Effector memory CD8-positive, alpha-beta T cell (primary cell): ENCODE measurements at regions not wholly inside any gene's neighbourhood (a gene's known extent, or its start where the extent isn't known, plus 50 kb on each side); places are given as distances from the start of the nearest gene placed in this dataset.
"Not testable (repeated sequence)": the region's sequence is repeated elsewhere in the genome, so short reads cannot be mapped to it uniquely, and the experiment has no call there.

Experiments used
- ATAC-seq: fragments of 150-1000 bp; cut with Tn5 transposase; replicated peaks from 2 replicates; pipeline ENCODE4 v1.10.0; 2021; ENCODE audit warnings: mild to moderate bottlenecking, moderate library complexity
- DNase-seq, 3 experiments: peaks; one replicate each; pipeline ENCODE4 v3.0.0; 2021
- H3K27ac Mint-ChIP-seq, 2 donors: one replicate each; pipeline ENCODE4 v1.8.0; 2022; ENCODE audit warnings: mild to moderate bottlenecking in 2 of 2, mixed read lengths in 2 of 2, moderate library complexity in 2 of 2
- H3K27me3 Mint-ChIP-seq, 2 donors: one replicate each; pipeline ENCODE4 v1.8.0; 2022; ENCODE audit warnings: mixed read lengths in 2 of 2
- H3K36me3 Mint-ChIP-seq: one replicate; pipeline ENCODE4 v1.8.0; 2022; ENCODE audit warnings: mild to moderate bottlenecking, moderate library complexity, mixed read lengths; ENCODE audit not compliant: insufficient read depth
- H3K4me1 Mint-ChIP-seq, 2 donors: one replicate each; pipeline ENCODE4 v1.8.0; 2022; ENCODE audit warnings: low read depth in 2 of 2, mixed read lengths in 2 of 2
- H3K4me3 Mint-ChIP-seq, 2 donors: one replicate each; pipeline ENCODE4 v1.8.0; 2022; ENCODE audit warnings: mild to moderate bottlenecking in 2 of 2, mixed read lengths in 2 of 2, moderate library complexity in 2 of 2
- H3K9me3 Mint-ChIP-seq, 2 donors: one replicate each; pipeline ENCODE4 v1.8.0; 2022; ENCODE audit warnings: mixed read lengths in 2 of 2

DNA sequence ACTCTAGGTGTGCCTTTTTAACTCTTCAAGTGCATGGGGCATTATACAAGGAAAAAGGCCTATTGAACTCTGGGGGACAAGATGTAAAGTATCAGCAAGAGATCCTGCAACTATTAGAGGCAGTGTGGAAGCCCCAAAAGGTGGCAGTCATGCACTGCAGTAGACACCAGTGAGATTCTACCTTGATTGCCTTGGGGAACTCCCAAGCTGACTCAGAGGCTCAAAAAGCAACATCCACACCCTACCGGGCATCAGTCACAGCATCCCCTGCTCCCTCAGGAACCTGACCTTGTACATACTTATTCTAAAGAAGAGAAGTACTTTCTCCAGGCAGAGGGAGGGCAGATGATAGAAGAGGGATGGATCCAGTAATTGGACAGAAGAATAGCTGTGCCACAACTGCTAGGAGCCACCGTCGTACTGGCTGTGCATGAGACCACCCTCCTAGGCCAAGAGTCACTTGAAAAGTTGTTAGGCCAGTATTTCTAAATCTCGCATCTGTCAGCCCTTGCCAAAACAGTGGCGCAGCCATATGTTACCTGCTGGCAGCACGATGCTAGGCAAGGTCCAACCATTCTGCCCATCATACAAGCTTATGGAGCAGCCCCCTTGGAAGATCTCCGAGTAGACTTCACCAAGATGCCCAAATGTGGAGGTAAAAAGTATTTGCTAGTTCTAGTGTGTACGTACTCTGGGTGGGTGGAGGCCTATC lies 523.1 kb upstream of the FRG2C start:
- Mint-ChIP-seq H3K4me3 (no peak overlapping the region), H3K9me3 (peaks cover 7 to 8% of the 10 kb centered on the region in 2 donors), H3K4me1 (no peaks in the 10 kb centered on the region), H3K27ac (no peak overlapping the region), H3K27me3 (no peaks in the 10 kb centered on the region), H3K36me3 (no peaks in the 10 kb centered on the region)
- ATAC-seq: no peak
- DNase-seq: no peak

DNA sequence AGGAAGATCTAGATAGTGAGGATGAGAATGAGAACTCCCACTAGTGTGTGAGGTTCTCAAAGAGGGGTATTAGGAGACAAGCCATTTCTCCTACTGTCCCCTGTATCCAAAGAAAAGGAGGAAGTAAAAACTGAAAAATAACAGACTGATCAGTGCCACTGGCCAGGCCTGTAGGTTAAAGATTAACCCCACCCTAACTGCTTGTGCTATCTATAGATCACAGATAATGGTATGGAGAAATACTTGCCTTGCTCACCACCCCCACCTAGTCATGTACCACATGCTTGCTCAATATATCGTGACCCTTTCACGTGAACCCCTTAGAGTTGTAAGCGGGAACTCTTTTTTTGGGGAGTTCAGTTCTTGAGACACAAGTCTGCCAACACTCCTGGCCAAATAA lies 519.7 kb upstream of the FRG2C start:
- Mint-ChIP-seq H3K4me3 (no peak overlapping the region), H3K27me3 (no peaks in the 10 kb centered on the region), H3K36me3 (no peaks in the 10 kb centered on the region), H3K4me1 (no peaks in the 10 kb centered on the region), H3K9me3 (peaks cover 0 to 6% of the 10 kb centered on the region in 2 donors), H3K27ac (no peak overlapping the region)
- DNase-seq (no peak), ATAC-seq (no peak)

DNA sequence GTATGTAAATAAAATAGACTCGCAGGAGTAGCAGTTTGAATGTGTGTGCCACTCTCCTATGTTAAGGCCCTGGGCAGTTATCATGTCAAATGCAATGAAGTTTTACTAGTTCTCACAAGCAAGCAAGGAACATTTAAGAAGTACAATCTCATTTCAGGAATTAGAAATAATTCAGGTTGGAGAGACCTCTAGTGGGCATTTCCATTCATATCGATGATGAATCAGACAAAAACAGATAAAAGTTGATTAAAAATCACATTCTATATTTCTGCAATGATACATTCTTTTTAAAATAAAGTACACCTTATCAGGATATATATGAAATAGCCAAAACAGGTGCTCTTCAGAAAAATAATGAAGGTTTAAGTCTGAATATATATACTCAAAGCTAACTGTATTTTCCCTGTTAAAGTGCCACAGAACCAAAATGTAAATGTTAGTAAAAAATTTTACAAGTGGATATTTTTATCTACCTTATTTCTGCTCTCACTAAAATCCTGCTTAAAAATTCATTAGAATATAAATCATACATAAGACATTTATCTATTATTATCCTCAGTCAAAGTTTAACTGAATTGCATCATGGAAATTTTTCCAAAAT lies 492.4 kb upstream of the FRG2C start:
- peaks cover 2% of the 10 kb centered on the region for H3K36me3 Mint-ChIP-seq
- ATAC-seq (no peak), DNase-seq (no peak)
- H3K4me3 Mint-ChIP-seq: no peak overlapping the region
- H3K27ac Mint-ChIP-seq: no peak overlapping the region
- H3K9me3 Mint-ChIP-seq: no peaks in the 10 kb centered on the region
- H3K4me1 Mint-ChIP-seq: no peaks in the 10 kb centered on the region
- H3K27me3 Mint-ChIP-seq: no peaks in the 10 kb centered on the region

DNA sequence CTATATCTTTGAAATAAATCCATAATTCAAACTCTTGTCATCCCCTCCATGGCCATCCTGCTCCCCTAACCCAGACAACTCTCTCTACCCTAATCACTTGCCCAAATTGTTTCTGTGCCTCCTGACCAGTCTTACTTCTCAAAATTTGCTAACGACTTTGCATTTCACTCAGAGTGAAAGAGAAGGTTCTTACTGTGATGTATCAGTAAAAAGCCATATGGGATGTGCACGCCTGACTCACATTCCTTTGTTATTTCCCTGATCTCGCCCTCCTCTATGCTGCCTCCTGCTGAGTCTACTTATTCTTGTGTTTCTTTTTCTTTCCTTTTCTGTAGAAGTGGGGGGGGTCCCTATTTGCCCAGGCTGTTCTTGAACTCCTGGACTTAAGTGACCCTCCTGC lies 487.2 kb upstream of the FRG2C start:
- Mint-ChIP-seq H3K36me3 (no peaks in the 10 kb centered on the region), H3K27me3 (no peaks in the 10 kb centered on the region), H3K4me3 (no peak overlapping the region), H3K27ac (no peak overlapping the region), H3K9me3 (peaks cover 0 to 11% of the 10 kb centered on the region in 2 donors), H3K4me1 (no peaks in the 10 kb centered on the region)
- ATAC-seq (no peak), DNase-seq (no peak)

DNA sequence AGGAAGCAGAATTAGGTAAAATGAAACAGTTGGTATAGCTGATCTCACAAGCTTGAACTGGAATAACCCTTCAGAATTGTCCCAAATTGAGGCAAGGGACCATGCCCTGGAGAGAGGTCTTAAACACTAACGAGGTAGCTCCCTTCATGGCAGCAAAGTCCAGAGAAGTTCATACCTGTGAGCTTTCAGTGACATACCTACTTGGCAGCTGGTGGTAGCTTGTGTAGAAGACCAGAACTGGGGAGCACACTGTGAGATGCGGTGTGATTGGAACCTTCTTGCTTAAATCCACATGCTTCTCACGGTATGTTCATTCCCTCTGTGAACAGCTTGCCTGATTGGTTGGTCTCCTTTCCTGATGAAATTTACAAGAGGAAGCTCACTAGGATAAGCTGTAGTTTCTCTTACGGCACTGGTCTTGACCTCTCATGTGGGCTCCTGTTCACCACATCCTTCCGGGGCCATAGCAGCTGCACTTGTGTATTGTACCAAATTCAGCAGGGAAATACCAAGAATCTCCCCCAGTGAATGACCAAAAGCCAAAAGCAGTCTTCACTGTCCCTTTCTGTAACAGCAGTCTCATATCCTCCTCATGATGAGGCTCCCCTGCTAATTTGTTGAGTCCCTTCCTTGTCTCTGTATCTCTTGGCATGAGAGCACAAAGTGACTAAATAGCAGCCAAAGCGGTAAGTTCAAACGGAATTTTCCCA lies 483.7 kb upstream of the FRG2C start:
- Mint-ChIP-seq H3K27me3 (no peaks in the 10 kb centered on the region), H3K4me3 (no peak overlapping the region), H3K27ac (no peak overlapping the region), H3K9me3 (peaks cover 3 to 11% of the 10 kb centered on the region in 2 donors), H3K4me1 (no peaks in the 10 kb centered on the region), H3K36me3 (no peaks in the 10 kb centered on the region)
- ATAC-seq: no peak
- DNase-seq: no peak

DNA sequence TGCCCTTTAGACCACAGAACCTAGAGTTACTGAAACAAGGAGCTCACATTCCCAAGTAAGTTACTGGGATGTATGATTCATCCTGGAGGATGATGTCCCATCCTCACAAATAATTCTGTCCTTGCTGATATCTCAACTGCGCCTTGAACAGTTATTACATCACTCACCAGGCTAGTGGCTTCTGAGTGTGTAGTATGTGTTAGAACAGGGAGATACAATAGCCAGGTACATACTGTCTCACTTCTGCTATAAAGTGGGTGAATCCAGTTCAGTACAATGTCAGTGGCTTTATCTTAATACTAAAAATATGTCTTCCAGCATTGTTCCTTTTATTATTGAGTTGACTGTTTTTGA lies 483.2 kb upstream of the FRG2C start:
- no peak overlapping the region for H3K27ac Mint-ChIP-seq
- no peaks in the 10 kb centered on the region for H3K36me3 Mint-ChIP-seq
- no peak overlapping the region for H3K4me3 Mint-ChIP-seq
- H3K4me1 Mint-ChIP-seq: no peaks in the 10 kb centered on the region
- H3K9me3 Mint-ChIP-seq: peaks cover 3 to 11% of the 10 kb centered on the region in 2 donors
- DNase-seq (no peak), ATAC-seq (no peak)
- no peaks in the 10 kb centered on the region for H3K27me3 Mint-ChIP-seq

DNA sequence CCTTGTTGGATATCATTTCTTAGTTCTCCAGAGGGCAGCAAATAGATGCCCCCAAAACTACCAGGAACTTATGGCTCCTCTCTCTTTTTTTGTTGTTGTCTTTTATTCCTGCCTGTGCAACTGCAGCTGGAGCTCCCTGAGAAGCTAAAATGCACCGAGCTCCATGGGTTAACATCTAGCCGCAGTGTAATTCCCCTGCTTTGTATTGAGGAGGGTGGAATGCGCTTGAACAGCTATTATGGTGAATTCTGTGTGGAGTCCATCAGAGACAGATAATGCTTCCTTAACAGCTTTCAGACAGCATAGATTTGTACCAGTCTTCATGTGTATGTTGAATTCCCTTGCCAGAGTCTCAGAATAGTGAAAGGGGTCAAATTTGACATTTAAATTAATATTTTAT lies 475.2 kb upstream of the FRG2C start:
- Mint-ChIP-seq H3K4me3 (no peak overlapping the region), H3K4me1 (no peaks in the 10 kb centered on the region), H3K27ac (no peak overlapping the region), H3K36me3 (no peaks in the 10 kb centered on the region), H3K9me3 (no peaks in the 10 kb centered on the region), H3K27me3 (no peaks in the 10 kb centered on the region)
- no peak for DNase-seq
- ATAC-seq: no peak

DNA sequence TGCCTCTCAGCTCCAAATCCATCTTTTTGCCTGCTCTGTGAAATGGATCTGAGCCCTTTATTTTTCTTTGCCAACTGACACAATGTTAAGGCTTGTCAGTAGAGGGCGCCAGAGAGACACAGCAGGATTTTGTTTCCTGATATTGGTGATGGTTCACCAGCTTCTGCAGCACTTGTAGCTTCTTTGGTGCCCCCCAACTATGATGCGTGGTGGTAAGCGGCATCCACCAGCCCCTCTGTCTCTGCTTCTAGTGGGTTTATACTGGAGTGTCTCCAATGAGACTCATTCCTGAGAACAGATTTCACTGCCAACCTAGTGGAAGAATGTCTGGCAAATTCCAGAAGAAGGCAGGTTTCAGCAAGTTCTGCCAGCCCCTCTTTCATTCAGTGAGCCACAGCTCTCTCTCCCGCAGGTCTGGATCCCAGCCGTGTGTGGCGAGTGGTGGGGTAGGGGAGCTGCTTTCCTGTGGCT lies 471.9 kb upstream of the FRG2C start:
- H3K4me1 Mint-ChIP-seq: no peaks in the 10 kb centered on the region
- DNase-seq (peak; percentile 4 to 29 (median 13)), ATAC-seq (no peak)
- no peaks in the 10 kb centered on the region for H3K27me3 Mint-ChIP-seq
- no peak overlapping the region for H3K4me3 Mint-ChIP-seq
- no peaks in the 10 kb centered on the region for H3K9me3 Mint-ChIP-seq
- no peak overlapping the region for H3K27ac Mint-ChIP-seq
- H3K36me3 Mint-ChIP-seq: no peaks in the 10 kb centered on the region

DNA sequence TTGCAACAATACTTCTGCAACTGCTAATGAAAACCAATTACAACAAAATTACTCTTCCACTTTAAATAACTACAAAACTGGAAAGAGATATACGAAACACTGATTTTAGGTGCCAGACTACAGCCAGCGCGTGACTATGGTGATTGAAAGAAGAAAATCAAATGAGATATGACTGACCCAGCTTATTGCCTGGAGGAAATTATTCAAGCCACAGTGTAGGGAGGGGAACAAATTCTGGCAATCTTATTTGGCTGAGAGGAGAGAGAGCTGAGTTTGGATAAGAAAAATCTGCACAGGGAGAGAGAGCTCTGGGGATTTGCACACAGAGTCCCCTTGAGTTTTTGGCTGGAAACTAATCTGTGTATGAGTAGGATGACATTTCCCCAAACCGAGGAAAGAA lies 470.3 kb upstream of the FRG2C start:
- no peaks in the 10 kb centered on the region for H3K4me1 Mint-ChIP-seq
- no peaks in the 10 kb centered on the region for H3K36me3 Mint-ChIP-seq
- no peaks in the 10 kb centered on the region for H3K9me3 Mint-ChIP-seq
- no peak overlapping the region for H3K27ac Mint-ChIP-seq
- ATAC-seq (no peak), DNase-seq (no peak)
- no peaks in the 10 kb centered on the region for H3K27me3 Mint-ChIP-seq
- H3K4me3 Mint-ChIP-seq: no peak overlapping the region

DNA sequence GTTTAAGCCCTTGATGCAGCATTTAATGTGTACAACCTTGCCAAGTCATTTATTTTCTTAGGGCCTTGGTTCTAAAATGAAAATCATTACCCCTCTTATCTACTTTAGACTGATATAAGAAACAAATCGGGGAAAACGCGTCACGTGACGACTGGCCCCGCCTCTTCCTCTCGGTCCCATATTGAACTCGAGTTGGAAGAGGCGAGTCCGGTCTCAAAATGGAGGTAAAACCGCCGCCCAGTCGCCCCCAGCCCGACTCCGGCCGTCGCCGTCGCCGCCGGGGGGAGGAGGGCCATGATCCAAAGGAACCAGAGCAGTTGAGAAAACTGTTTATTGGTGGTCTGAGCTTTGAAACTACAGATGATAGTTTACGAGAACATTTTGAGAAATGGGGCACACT lies 449.8 kb upstream of the FRG2C start:
- not testable (repeated sequence) for H3K4me1 Mint-ChIP-seq, DNase-seq, H3K4me3 Mint-ChIP-seq, H3K36me3 Mint-ChIP-seq, H3K9me3 Mint-ChIP-seq, H3K27ac Mint-ChIP-seq, H3K27me3 Mint-ChIP-seq
- peak; percentile 50 for ATAC-seq

DNA sequence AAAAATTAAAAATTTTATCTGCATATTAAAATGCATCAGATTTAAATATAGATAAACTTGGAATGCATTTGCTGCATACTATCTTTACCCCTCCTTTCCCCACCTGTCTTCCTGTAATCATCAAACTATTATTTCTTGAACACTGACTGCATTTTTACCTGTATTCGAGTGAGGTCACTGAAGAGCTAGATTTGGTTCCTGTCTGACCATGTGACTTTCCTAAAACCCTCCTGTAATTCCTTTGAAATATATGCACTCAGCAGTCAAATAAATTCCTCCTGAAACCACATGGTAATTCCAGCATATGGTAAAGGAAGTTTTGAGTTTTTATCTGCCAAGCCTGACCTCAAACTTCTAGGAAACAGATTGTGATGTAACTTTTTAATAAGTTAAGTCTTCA lies 445.6 kb upstream of the FRG2C start:
- no peaks in the 10 kb centered on the region for H3K4me1 Mint-ChIP-seq
- DNase-seq (no peak), ATAC-seq (no peak)
- no peak overlapping the region for H3K27ac Mint-ChIP-seq
- no peak overlapping the region for H3K4me3 Mint-ChIP-seq
- H3K9me3 Mint-ChIP-seq: peaks cover 5 to 9% of the 10 kb centered on the region in 2 donors
- H3K36me3 Mint-ChIP-seq: no peaks in the 10 kb centered on the region
- no peaks in the 10 kb centered on the region for H3K27me3 Mint-ChIP-seq

DNA sequence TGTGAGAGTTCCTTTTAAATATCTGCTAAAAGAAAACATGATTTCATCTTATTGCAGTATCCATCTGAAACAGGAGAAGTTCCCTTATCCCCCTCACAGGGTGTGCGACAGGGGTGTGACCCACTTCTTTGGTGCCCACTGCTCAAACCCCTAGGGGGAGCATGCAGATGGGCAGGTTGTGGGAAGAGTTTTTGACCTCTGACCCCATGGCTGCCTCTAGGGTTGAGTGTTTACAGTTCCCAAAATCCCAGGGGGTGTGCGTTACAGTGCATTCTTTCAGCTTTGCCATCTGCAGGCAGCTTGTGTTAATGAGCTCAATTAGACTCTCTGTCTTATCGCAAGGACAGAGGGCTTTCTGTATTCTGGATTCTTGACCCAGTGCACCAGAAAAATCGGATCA lies 443.2 kb upstream of the FRG2C start:
- no peaks in the 10 kb centered on the region for H3K9me3 Mint-ChIP-seq
- ATAC-seq (no peak), DNase-seq (no peak)
- H3K27me3 Mint-ChIP-seq: no peaks in the 10 kb centered on the region
- H3K36me3 Mint-ChIP-seq: no peaks in the 10 kb centered on the region
- H3K4me1 Mint-ChIP-seq: no peaks in the 10 kb centered on the region
- H3K4me3 Mint-ChIP-seq: no peak overlapping the region
- no peak overlapping the region for H3K27ac Mint-ChIP-seq

DNA sequence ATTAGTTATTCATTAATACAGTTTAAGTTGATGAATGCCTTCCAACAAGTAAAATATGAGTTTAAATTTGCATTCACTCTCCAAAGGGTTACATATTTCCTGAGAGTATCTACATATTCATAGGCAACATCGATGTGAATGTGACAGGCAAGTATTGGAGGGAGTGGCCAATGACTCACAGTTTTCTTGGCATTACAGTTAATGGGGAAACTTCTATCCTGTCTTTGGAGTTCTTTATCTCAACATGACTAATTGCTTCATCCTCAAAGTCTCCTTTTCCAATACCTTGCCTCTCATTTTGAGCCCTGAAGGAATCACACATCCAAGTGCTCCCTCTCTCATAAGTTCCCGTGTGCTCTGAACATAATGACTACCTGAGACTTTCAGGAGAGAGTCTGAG lies 439.7 kb upstream of the FRG2C start:
- Mint-ChIP-seq H3K36me3 (no peaks in the 10 kb centered on the region), H3K27ac (no peak overlapping the region), H3K9me3 (no peaks in the 10 kb centered on the region), H3K27me3 (no peaks in the 10 kb centered on the region), H3K4me1 (no peaks in the 10 kb centered on the region), H3K4me3 (no peak overlapping the region)
- DNase-seq (no peak), ATAC-seq (no peak)

DNA sequence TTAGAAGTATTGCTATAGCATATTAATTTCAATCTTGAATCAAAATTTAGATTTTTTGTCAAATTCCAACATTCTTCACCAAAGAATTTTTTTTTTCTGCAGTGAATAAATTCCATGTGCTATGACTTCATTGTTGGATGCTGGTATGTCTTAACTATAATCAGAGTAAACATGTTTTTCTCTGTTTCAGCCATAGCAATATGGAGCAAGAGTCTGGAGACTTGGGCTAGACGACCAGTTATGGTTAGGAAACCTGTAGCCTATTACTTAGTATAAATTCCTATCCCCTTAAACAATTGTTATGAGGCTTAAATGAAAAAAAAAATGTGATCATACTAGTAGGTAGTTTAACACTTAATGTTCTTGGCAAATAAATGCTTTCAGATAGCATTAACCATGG lies 431.9 kb upstream of the FRG2C start:
- Mint-ChIP-seq H3K4me1 (no peaks in the 10 kb centered on the region), H3K4me3 (no peak overlapping the region), H3K9me3 (peaks cover 0 to 2% of the 10 kb centered on the region in 2 donors), H3K27me3 (no peaks in the 10 kb centered on the region), H3K36me3 (no peaks in the 10 kb centered on the region), H3K27ac (no peak overlapping the region)
- no peak for DNase-seq
- no peak for ATAC-seq
